ENCODE measurements at regions not wholly inside any gene's neighbourhood (a gene's known extent, or its start where the extent isn't known, plus 50 kb on each side); places are given as distances from the start of the nearest gene placed in this dataset.

DNA sequence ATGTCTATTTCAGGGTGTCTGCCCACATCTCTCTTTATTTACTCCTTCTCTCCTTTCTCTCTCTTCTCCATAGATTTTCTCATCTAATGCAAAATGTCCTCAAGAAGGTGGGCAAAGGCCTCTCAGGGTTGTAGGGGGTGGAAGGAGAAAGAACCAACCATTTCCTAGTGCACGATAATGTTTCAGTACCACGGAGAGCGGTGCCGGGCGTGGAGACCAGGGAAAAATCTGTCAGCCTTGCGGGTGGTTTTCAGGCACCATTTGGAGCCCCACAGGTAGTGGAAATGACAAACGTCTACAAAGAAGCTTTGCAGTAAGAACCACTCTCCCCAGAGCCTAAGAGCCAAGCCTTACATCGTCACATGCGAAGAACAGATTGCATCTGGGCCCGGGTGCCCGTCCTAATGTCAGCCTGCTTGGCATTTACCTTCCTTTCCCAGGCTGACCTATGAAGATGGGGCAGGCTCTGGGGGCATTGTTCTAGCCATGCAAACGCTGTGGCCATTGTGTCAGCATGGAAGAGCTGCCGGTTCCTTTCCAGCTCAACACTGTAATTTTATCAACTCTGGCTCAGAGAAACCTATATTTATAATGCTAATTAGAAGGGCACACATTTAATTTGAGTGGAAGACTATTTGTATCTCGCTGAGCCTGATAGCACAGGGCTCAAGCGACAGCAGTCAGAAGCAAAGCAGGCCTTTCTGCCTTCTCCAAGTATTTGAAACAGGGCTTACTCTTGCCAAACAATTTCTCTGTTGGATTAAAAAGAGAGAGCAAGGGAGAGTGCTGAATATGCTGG is 430.1 kb upstream of the WWC1 start:
- DNase-seq (ENCODE audit: low spot score), result no peak
- TF ChIP-seq, protein P1, sequence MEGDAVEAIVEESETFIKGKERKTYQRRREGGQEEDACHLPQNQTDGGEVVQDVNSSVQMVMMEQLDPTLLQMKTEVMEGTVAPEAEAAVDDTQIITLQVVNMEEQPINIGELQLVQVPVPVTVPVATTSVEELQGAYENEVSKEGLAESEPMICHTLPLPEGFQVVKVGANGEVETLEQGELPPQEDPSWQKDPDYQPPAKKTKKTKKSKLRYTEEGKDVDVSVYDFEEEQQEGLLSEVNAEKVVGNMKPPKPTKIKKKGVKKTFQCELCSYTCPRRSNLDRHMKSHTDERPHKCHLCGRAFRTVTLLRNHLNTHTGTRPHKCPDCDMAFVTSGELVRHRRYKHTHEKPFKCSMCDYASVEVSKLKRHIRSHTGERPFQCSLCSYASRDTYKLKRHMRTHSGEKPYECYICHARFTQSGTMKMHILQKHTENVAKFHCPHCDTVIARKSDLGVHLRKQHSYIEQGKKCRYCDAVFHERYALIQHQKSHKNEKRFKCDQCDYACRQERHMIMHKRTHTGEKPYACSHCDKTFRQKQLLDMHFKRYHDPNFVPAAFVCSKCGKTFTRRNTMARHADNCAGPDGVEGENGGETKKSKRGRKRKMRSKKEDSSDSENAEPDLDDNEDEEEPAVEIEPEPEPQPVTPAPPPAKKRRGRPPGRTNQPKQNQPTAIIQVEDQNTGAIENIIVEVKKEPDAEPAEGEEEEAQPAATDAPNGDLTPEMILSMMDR (IDR thresholded peaks at IDR 0.05; ENCODE audit: extremely low read depth, missing control alignments), result no peak

DNA sequence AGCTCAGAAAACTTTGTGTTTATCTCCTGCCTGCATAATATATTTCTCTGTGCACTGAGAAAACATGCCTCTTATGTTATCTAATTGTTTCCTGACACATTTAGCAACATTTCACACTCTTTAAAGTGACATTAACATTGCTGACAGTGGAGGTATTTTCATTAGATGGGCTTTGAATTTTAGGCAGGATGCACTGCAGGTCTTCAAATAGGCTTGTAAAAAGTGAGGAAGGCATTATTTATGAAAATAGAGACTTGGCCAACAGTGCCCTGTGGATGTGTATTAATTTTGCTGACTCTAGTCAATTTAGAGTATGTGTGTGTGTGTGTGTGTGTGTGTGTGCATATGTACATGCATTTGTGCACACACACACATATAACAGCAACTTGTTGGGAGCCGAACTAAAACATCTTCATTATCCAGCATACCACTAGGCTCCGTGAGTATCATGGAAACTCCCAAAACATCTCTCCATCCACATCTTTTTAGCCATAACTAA is 429.5 kb upstream of the WWC1 start:
- DNase-seq (ENCODE audit: low spot score), result no peak
- TF ChIP-seq, protein P1 (IDR thresholded peaks at IDR 0.05; ENCODE audit: extremely low read depth, missing control alignments), result no peak

DNA sequence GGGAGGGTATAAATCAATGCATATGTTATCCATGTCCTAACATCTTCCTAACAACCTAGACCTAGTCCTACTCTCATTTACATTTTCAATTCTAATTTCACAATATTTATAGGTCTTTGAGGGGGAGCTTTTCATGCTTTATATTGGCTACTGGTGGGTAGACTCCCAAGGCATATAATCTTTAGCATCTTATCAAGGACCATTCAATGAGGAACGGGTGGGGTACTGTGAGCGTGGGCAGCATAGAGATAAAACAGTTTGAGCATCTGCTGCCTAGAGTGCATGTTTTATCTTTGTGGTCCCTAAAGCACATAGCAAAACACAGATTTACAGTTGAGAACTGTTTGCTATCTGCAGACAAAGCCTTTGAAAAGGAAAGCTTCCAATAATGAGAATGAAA is 427.6 kb upstream of the WWC1 start:
- DNase-seq (ENCODE audit: low spot score), result no peak
- TF ChIP-seq, protein P1 (IDR thresholded peaks at IDR 0.05; ENCODE audit: extremely low read depth, missing control alignments), result no peak

DNA sequence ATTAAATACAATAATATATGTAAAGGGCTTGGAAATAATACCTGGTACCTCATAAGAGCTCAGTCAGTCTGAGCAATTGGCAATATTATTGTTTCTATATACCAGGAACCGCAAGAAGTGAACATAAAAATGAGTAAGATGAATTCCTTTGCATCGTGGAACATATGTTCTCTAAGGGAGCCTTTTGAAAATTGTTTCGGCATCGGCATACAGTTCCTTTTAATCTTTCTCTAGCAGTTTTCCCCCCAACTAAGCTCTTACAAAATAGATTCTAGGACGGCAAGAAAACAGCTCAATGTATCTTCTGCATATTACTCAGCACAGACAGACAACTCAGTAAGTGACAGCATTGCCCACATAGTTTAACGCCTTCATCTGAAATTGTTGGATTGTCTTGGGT is 426.6 kb upstream of the WWC1 start:
- DNase-seq (ENCODE audit: low spot score), result no peak
- TF ChIP-seq, protein P1 (IDR thresholded peaks at IDR 0.05; ENCODE audit: extremely low read depth, missing control alignments), result no peak

DNA sequence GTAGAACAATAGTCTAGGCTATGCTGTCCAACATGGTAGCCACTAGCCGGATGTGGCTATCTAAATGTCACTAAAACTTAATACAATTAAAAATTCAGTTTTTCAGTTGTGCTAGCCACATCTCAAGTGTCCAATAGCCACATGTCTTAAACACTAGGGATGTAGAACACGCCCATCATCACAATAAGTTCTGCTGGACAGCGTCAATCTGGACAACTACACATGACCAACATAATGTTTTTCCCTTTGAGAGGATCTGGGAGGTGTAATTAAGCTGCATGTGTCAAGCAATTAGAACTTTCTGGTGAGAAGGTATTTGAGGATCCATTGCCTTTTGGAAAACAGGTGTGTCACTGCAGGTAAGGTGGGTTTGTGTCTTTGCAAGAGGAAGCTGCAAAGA is 424.6 kb upstream of the WWC1 start:
- TF ChIP-seq, protein P1 (IDR thresholded peaks at IDR 0.05; ENCODE audit: extremely low read depth, missing control alignments), result no peak
- no peak for DNase-seq (ENCODE audit: low spot score)

DNA sequence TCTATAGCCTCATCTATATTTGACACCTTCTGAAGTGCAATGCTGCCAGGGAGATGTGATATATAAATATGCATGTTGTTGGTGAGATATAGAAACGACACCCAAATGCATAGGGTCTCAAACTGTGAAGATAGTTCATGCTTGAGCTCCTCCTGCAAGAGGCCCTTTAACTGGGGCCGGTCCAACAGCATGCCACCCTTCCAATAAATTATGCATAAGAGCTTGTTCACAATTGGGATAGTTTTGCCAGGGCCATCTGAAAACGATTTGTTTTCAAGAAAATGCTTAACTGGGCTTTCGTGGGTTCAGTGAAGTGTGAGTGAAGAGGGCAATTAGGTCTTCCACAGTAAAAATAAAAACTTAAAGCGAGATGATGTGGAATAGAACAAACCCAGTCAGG is 424.2 kb upstream of the WWC1 start:
- DNase-seq (ENCODE audit: low spot score), result no peak
- TF ChIP-seq, protein P1 (IDR thresholded peaks at IDR 0.05; ENCODE audit: extremely low read depth, missing control alignments), result no peak

DNA sequence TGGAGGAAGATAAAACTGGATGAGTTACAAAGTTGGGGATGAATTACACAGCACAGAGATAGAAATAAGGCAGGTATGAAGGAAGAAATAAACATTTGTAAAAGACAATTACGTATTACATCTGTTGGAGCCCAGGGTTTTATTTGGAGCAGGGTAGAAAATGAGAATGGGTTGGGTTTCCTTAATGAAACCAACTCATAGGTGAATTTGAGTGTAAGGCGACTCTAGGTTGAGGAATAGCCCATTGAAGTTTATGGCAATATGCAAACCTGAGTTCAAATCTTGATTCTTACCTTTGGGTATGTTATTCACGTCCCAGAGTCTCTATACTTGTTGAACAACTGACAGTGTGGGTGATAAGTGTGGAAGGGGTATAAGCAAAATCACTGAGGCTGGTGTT is 422.3 kb upstream of the WWC1 start:
- no peak for DNase-seq (ENCODE audit: low spot score)
- TF ChIP-seq, protein P1 (IDR thresholded peaks at IDR 0.05; ENCODE audit: extremely low read depth, missing control alignments), result no peak
